IMR-90 (cell line): ENCODE measurements at regions not wholly inside any gene's neighbourhood (a gene's known extent, or its start where the extent isn't known, plus 50 kb on each side); places are given as distances from the start of the nearest gene placed in this dataset.

Experiments used
- ATAC-seq: fragments of 200-7000 bp; cut with Tn5 transposase; 2 replicates; pipeline ENCODE4 v1.9.1; 2020; ENCODE audit warnings: low read depth, mild to moderate bottlenecking, moderate library complexity
- BruUV-seq: library from RNA; stranded (reverse); fragments of 400-500 nt; replicated peaks from 2 replicates; lab custom pipeline; 2021; lab: Mats Ljungman, UMichigan
- CTCF ChIA-PET: fragments of 300-600 bp; formaldehyde crosslinking; extraction: SDS; loops from one replicate; lab custom pipeline; 2021; ENCODE audit warnings: antibody characterized with exemption; lab: Yijun Ruan, JAX
- POLR2A ChIA-PET: fragments of 300-600 bp; sonication (Branson Sonifier 250); formaldehyde crosslinking; loops from one replicate; lab custom pipeline; 2022; ENCODE audit warnings: antibody characterized with exemption; ENCODE audit not compliant: unreplicated experiment; lab: Charles Lee
- DNase-seq: peaks from one replicate; pipeline ENCODE4 v3.0.0; 2013
- H2AFZ ChIP-seq: replicated peaks from 2 replicates; pipeline ENCODE3; 2013; ENCODE audit warnings: low read length, mild to moderate bottlenecking; ENCODE audit not compliant: poor library complexity
- H2AK5ac ChIP-seq: 2 replicates; pipeline ENCODE4 v1.6.1; 2013; ENCODE audit warnings: low read depth, low read length, inconsistent platforms
- H2AK9ac ChIP-seq: replicated peaks from 2 replicates; pipeline ENCODE3; 2013; ENCODE audit warnings: mild to moderate bottlenecking, low read depth, low read length, moderate library complexity; ENCODE audit not compliant: poor library complexity
- H2BK120ac ChIP-seq: 2 replicates; pipeline ENCODE4 v1.6.1; 2013; ENCODE audit warnings: low read depth, low read length, inconsistent platforms
- H2BK15ac ChIP-seq: 3 replicates; pipeline ENCODE4 v1.6.1; 2013; ENCODE audit warnings: low read depth, low read length, inconsistent platforms
- H2BK20ac ChIP-seq: 2 replicates; pipeline ENCODE4 v1.6.1; 2013; ENCODE audit warnings: low read depth, mild to moderate bottlenecking, inconsistent platforms, low read length, moderate library complexity
- H2BK5ac ChIP-seq: 2 replicates; pipeline ENCODE4 v1.6.1; 2013; ENCODE audit warnings: mild to moderate bottlenecking, low read depth, low read length, inconsistent platforms; ENCODE audit not compliant: poor library complexity, severe bottlenecking
- H3K14ac ChIP-seq: replicated peaks from 2 replicates; pipeline ENCODE4 v1.6.1; 2013; ENCODE audit warnings: low read depth, low read length, inconsistent platforms
- H3K18ac ChIP-seq: 2 replicates; pipeline ENCODE4 v1.6.1; 2013; ENCODE audit warnings: low read depth, low read length, control low read depth
- H3K23ac ChIP-seq: 2 replicates; pipeline ENCODE4 v1.6.1; 2013; ENCODE audit warnings: low read depth, low read length, inconsistent platforms
- H3K27ac ChIP-seq: 2 replicates; pipeline ENCODE4 v1.5.1; 2013; ENCODE audit warnings: mild to moderate bottlenecking, control low read depth, low read length; ENCODE audit not compliant: insufficient read depth
- H3K27me3 ChIP-seq: 2 replicates; pipeline ENCODE4 v1.6.1; 2013; ENCODE audit warnings: low read length; ENCODE audit not compliant: control insufficient read depth, insufficient read depth
- H3K36me3 ChIP-seq: 2 replicates; pipeline ENCODE4 v1.6.1; 2013; ENCODE audit warnings: low read length, mixed read lengths; ENCODE audit not compliant: control insufficient read depth, insufficient read depth
- H3K4ac ChIP-seq: 2 replicates; pipeline ENCODE4 v1.6.1; 2013; ENCODE audit warnings: low read depth, low read length, inconsistent platforms
- H3K4me1 ChIP-seq: 2 replicates; pipeline ENCODE4 v1.6.1; 2013; ENCODE audit warnings: low read length, mixed read lengths; ENCODE audit not compliant: control insufficient read depth, insufficient read depth
- H3K4me2 ChIP-seq: 2 replicates; pipeline ENCODE4 v1.6.1; 2013; ENCODE audit warnings: low read depth, mild to moderate bottlenecking, control low read depth, low read length, moderate library complexity
- H3K4me3 ChIP-seq: 2 replicates; pipeline ENCODE4 v1.5.1; 2013; ENCODE audit warnings: low read depth, mild to moderate bottlenecking, control low read depth, low read length, moderate library complexity; ENCODE audit not compliant: insufficient read depth
- H3K56ac ChIP-seq: 2 replicates; pipeline ENCODE4 v1.6.1; 2013; ENCODE audit warnings: low read length, inconsistent platforms; ENCODE audit not compliant: insufficient read depth; ENCODE audit errors: extremely low read depth
- H3K79me1 ChIP-seq, 2 experiments: 2 replicates each; pipeline ENCODE4 v1.6.1; 2013; ENCODE audit warnings: low read length in 2 of 2, inconsistent platforms in 1 of 2, low read depth in 1 of 2
- H3K9ac ChIP-seq: 2 replicates; pipeline ENCODE4 v1.6.1; 2013; ENCODE audit warnings: low read depth, low read length, control low read depth
- H3K9me1 ChIP-seq: 2 replicates; pipeline ENCODE4 v1.6.1; 2013; ENCODE audit warnings: low read length, inconsistent platforms; ENCODE audit not compliant: insufficient read depth
- H3K9me3 ChIP-seq: 2 replicates; pipeline ENCODE4 v1.6.1; 2013; ENCODE audit warnings: low read length; ENCODE audit not compliant: control insufficient read depth, insufficient read depth
- H4K20me1 ChIP-seq: 2 replicates; pipeline ENCODE4 v1.6.1; 2013; ENCODE audit warnings: low read length, inconsistent platforms; ENCODE audit not compliant: insufficient read depth
- H4K5ac ChIP-seq: 2 replicates; pipeline ENCODE4 v1.6.1; 2013; ENCODE audit warnings: mild to moderate bottlenecking, low read depth, low read length, control low read depth
- H4K8ac ChIP-seq, 2 experiments: 2 replicates each; pipeline ENCODE4 v1.6.1; 2013; ENCODE audit warnings: low read depth in 2 of 2, low read length in 2 of 2, control low read depth in 1 of 2, inconsistent platforms in 1 of 2
- H4K91ac ChIP-seq: 2 replicates; pipeline ENCODE4 v1.6.1; 2013; ENCODE audit warnings: low read depth, low read length, inconsistent platforms; ENCODE audit not compliant: insufficient read depth
- MAFK ChIP-seq: IDR thresholded peaks from 2 replicates; pipeline ENCODE4 v1.6.1; 2012; ENCODE audit warnings: low read depth, low read length, improper control_type of control experiment
- MAZ ChIP-seq: IDR thresholded peaks from 2 replicates; pipeline ENCODE4 v1.6.1; 2012; ENCODE audit warnings: low read depth, mild to moderate bottlenecking, low read length, improper control_type of control experiment, moderate library complexity, borderline replicate concordance
- RAD21 ChIP-seq: IDR thresholded peaks from 2 replicates; pipeline ENCODE4 v1.6.1; 2012; ENCODE audit warnings: low read length, improper control_type of control experiment
- RCOR1 ChIP-seq: IDR thresholded peaks from 2 replicates; pipeline ENCODE4 v1.6.1; 2012; ENCODE audit warnings: mild to moderate bottlenecking, low read length, improper control_type of control experiment; ENCODE audit not compliant: insufficient replicate concordance
- RFX5 ChIP-seq: IDR thresholded peaks from 2 replicates; pipeline ENCODE4 v1.8.0; 2012; ENCODE audit warnings: low read depth, mild to moderate bottlenecking, low read length, moderate library complexity
- WGBS, 2 experiments: methylation state at CpG; one replicate each; pipeline versions ENCODE4 v1.1.5 to v1.1.7; 2013; ENCODE audit warnings: missing lambda C conversion rate in 2 of 2; ENCODE audit not compliant: insufficient read length in 1 of 2; ENCODE audit errors: extremely low coverage in 2 of 2; 5-methylcytosine and 5-hydroxymethylcytosine counted together
- dilution Hi-C: fragments of 300-500 bp; cut with HindIII; formaldehyde crosslinking; loops from one replicate; pipeline ENCODE4 v1.14.3; 2018; ENCODE audit warnings: low sequenced_read_pairs; ENCODE audit not compliant: unreplicated experiment
- in situ Hi-C: fragments of 300-500 bp; cut with MboI; formaldehyde crosslinking; loops from 3 replicates; pipeline ENCODE4 v1.14.3; 2019; ENCODE audit warnings: low sequenced_read_pairs, inconsistent platforms, mixed read lengths
- intact Hi-C: fragments of 100-400 bp; cut with micrococcal nuclease; formaldehyde crosslinking; loops from 2 replicates; pipeline ENCODE4 v1.10.0; 2022

DNA sequence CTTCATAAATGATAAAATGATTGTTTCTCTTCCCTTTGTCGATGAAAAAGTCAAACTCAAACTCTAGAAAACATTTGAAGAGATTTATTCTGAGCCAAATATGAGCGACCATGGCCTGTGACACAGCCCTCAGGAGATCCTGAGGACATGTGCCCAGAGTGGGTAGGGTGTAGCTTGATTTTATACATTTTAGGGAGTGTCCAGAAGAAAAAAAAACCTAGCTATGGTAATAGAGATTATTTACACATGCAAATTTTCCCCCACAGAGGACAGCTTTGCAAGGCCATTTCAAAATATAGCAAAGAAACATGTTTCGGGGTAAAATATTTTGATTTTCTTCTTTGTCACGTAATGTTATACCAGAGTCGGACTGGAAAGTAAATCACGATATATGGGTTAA, 92.4 kb upstream of the TRIB2 start:
- intact Hi-C loops: loop anchor here (5.0 kb wide), 1 partner anchor 78 kb away; no protein-coding TSS in a partner anchor
- no peak for ATAC-seq
- Histone ChIP-seq H2AK5ac (no peak overlapping the region), H2AK9ac (no peak overlapping the region), H4K5ac (no peak overlapping the region), H3K27me3 (no peaks in the 10 kb centered on the region), H3K18ac (no peak overlapping the region), H3K79me1 (no peaks in the 10 kb centered on the region), H2BK20ac (no peak overlapping the region), H3K9ac (no peak overlapping the region), H2BK15ac (no peak overlapping the region), H3K4me1 (peaks cover 4% of the 10 kb centered on the region), H4K8ac (no peak overlapping the region), H3K14ac (no peak overlapping the region), H4K91ac (no peak overlapping the region), H3K4me3 (no peak overlapping the region), H2BK5ac (no peak overlapping the region), H3K23ac (no peak overlapping the region), H4K20me1 (no peaks in the 10 kb centered on the region), H3K4me2 (no peak overlapping the region), H3K4ac (no peak overlapping the region), H3K27ac (no peak overlapping the region), H2AFZ (no peak overlapping the region), H3K9me1 (peaks cover 5% of the 10 kb centered on the region; the same call in 1 of the 2 replicates), H3K56ac (no peak overlapping the region), H2BK120ac (no peak overlapping the region), H3K9me3 (no peaks in the 10 kb centered on the region), H3K36me3 (no peaks in the 10 kb centered on the region)
- dilution Hi-C loops: no loop called here
- 90% methylated on average over 3 of the region's 6 CpGs; no CpG with 5 or more reads in 1 of the 2 experiments for whole genome bisulfite sequencing, 2 experiments
- BruUV-seq: no TSS peak
- TF ChIP-seq RFX5 (no peak), RCOR1 (no peak), RAD21 (no peak), MAFK (no peak), MAZ (no peak)
- ChIA-PET CTCF (interaction anchor here (0.6 kb wide), 1 partner anchor 341 kb away, joined by 3 read pairs; no protein-coding TSS in a partner anchor), POLR2A (no interaction called here)
- in situ Hi-C loops: no loop called here
- DNase-seq: no peak
